ENCODE measurements at regions not wholly inside any gene's neighbourhood (a gene's known extent, or its start where the extent isn't known, plus 50 kb on each side); places are given as distances from the start of the nearest gene placed in this dataset.

DNA sequence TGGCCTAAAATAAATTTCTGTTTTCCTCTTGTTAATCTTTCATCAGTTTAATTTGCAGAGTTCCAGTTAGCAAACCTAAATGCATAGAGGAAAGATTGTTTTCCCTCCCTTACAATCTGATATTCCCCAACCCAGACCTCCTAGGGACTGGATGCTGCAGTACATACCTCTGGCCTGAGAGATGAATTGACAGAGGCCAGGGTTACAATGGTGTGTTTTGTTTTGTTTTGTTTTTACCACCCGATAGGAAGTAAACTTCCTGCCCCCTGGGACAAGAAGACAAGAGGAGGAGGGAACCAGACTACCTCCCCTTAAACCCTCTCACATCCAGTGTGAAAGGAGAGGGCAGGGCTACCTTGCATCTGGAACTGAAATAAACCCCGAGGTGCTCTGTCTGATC, 319.0 kb downstream of the LRFN2 start:
- DNase-seq (ENCODE audit: low read depth in 2 of 2): no peak

DNA sequence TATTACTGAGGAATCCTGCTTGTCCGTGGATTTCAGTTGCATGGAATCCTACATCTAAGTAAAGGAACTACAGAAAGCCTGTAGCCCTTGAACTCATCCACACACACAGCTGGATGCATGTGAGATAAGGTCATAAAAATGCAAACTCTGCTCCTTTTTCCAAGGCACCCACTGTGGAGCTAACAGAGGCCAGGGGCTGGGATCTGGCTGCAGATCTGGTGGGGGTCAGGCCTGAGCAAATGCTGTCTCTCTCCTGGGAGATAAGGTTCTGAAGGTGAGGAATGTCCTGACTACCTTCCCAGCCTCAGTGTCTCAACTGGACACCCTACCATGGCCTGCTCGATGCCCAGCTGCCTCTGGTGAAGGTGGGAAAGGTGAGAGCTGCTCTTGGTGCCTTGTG, 321.5 kb downstream of the LRFN2 start:
- no peak for DNase-seq (ENCODE audit: low read depth in 2 of 2)

DNA sequence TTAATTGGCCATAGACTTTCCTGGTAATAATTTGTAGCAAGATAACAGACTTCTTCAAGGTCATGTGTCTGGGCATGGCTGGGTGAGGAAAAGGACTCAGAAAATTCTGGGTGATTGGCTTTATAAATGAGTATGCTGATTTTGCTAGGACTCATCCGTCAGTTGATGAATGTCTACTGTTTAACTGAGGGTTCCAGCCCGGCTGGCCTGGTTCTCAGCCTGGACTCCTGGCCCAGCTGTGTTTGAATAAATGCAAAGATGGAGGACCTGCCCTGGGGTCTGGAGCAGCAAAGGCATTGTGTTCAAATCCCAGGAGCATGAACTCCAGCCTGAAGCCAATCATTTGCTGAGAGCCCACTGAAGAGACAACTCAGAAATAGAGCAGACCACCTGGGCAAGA, 323.2 kb downstream of the LRFN2 start:
- DNase-seq (ENCODE audit: low read depth in 2 of 2): no peak

DNA sequence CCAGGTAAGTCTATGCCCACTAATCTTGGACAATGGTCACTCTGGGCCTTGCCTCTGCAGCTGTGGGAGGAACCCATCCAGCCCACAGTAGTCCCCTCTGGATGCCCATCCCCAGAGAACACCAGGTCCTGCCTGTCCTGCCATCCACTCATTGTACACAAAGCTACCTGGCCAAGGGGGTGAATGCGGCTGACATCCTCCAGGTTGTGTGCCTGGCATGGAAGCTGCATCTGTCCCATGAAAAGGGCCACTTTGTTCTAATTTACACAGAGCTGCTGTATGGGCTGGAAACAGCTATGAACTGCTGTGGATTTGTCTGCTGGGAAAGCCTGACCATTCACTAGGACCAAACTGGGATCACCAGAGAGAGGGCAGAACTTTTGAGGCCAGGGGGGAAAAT, 324.8 kb downstream of the LRFN2 start:
- DNase-seq (ENCODE audit: low read depth in 2 of 2): no peak

DNA sequence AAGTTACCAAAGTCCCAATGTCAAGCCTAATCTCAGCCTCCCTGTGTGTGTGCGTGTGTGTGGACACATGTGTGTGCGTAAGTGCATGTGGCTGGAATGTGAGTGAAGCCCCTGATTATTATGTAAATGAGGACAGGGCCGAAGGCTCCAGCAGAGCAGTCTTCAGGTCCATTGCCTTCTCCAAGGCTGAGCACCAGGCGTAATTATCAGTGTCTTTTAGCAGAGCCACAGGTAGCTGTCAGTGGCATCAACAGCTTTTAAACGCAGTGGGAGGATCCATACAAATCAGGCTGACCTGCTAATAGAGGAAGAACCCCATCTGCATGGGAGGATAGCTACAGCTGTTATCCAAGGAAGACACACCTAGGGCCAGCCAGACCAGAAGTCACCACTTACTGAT, 324.3 kb upstream of the MOCS1 start:
- no peak for DNase-seq (ENCODE audit: low read depth in 2 of 2)

DNA sequence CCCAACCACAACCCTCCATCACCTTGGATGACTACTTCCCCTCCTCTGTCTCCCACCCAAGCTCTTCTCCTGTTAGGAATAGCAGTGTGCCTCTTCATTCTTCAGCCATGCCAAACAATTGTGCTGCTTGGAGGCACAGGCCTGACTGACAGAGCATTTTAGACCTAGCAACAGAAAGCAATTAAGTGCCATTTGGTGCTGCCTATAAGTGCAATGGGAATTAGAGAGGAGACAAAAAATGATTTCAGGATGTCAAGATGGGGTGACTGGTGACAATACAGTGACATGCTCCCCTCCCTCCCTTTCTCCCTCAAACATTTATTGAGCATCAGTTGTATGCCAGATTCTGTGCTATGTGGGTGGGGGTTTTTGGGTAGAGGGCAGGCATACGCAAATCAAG, 322.6 kb upstream of the MOCS1 start:
- DNase-seq (ENCODE audit: low read depth in 2 of 2): no peak

DNA sequence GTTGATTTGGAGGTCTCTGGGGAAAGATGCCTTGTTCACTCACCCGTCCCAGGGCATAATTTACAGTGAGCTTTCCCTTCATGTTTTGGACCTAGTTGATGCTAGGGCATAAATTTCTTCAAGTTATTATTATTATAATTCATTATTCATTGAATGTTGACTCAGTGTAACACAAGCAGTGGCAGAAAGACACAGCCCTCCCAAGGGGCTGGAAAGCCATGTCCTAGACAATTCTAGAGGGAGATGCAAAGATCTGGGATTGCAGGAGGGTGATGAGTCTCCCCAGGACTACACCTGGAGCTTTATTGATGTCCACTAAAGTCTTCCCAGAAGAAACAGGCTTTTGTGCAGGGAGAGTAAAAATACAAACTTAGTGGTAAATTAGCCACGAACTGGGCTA, 322.0 kb upstream of the MOCS1 start:
- DNase-seq (ENCODE audit: low read depth in 2 of 2): no peak

DNA sequence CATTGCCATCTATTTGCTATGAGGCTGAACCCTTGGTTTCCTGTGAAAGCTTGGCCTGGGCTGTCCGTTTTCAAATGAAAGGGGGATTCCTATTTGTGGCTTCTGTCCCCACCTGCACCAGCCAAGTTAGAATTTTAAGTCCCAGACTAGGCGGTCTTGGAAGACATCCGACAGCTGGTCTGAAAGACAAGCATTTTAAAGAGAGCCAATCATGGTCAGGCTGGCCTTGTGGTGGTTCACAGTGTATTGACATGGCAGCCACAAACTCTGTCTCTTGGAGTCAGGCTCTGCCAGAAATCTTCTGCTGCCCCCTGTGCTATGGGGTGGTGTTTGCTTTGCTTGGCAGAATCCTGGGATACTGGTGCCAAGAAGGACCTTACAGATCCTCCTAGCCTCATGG, 319.2 kb upstream of the MOCS1 start:
- DNase-seq (ENCODE audit: low read depth in 2 of 2): no peak

DNA sequence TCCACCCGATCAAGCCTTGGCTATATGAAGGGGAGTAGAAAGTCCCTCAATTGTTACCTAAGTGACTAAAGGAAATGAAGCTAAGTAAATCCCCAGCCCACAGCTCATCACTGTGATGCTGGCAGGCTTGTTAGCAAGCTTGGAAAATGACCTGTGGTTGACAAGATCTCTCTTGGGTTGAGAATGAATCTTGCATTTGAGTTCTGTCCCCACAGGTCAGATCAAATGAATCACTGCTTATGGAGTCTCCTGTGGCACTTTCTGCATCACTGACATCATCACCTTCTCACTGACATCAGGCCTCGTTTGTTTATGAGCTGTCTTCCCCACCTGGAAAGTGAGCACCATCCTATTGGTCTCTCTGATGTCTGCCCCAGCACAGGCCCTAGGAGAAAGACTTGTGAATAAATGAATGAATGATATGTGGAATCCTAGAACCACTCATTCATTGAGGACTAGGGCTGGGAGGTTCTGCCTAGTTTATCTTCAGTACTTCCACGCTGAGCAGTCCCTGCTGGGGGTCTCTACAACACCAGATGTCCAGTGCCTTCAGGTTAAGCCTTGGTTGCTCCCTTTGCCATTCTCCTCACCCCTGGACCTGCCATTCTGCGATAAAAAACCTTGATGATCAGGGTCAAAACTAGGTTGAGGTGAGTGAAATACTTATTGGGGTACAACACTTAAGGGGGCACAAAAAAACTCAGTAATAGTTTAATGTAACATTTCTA, 318.4 kb upstream of the MOCS1 start:
- no peak for DNase-seq (ENCODE audit: low read depth in 2 of 2)

DNA sequence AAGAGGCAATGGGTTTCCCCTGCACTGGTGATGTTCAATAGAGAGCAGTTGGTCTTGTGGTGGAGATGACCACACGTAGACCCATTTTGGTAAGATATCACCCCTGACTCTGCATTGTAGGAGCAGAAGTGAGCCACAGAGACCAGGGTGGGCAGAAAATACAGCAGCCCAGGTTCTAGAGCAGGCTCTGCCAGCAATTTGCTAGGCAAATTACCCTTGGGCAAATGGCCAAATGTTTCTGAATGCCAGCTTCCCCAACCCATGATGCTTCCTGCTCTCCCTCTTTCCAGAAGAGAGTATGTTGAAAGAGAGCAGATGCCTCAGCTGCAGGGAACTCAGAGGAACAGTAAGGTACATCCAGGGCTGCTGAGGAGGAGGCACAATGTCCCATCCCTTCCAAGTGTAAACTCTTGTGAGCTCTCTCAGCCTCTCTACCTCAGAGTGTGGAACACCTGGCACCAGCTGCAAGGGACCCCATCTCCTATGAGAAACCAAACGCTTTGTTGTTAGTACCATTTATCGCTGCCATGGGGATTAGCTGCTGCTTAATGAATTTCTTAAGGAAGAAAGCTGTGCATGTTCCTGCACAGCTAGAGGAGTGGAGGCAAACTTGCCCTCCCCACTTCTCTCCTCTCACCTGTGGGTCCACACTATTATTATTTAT, 317.5 kb upstream of the MOCS1 start:
- DNase-seq (ENCODE audit: low read depth in 2 of 2): no peak

DNA sequence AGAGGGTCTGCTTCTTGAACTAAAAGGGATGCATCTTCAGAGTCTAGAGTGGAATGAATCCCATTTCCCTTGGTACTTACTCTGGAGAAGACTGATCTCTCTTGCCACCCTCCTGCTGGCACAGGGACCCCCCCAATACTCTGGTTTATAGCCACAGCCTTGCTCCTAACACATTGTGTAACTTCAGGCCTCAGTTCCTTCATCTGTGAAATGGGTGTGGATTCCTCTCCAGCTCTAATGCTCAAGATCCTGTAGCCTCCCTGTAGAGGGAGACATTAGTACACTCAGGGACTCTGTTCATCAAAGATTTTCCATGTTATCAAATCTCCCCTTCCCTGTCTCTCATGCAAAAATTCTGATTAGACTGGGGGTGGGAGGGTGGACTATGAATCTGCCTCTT, 315.7 kb upstream of the MOCS1 start:
- DNase-seq (ENCODE audit: low read depth in 2 of 2): no peak

DNA sequence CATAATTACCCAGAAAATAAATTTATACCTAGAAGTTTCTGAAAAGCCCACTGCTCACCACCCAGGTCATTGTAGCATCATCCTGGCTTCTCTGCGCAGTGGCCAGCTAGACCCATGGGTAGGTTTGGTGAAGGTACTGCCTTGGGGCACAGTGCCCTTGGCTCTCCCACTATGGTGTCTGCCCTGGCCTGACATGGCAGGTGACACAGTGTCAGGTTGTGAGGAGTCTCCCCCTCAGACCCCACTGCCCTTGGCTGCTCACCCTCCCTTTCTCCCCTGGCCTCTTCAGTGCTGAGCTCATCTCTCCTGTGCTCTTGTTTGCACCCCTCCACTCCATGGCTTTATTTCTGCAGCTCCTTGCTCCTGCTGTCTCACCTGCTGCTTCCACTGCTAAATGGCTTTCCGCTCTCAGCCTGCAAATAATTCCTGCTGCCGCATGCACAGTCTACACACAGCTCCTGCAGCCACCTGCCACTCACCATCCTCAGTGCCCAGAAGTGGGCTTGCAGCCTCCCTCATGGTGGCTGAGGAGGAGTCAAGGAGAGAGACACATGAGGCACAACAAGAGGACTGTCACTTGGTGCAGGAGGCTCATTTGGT, 313.4 kb upstream of the MOCS1 start:
- no peak for DNase-seq (ENCODE audit: low read depth in 2 of 2)

DNA sequence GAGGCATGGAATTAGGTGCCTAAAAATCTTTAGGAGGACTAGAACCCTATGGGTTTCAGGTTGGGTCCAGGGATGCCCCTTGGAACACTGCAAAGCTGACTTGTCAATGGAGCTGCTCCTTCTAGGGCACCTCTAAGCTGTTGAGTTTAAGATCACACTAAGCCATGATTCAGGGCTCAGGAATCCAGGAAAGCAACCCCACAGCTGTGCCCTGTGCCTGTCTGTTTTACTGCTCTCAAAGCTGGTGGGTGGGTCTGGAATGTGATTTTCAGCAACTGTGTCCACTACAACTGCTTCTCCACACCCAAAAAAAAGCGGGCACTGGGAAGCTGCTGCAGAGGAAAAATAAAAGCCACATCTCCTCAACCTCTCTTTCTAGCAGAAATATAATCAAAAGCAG, 310.4 kb upstream of the MOCS1 start:
- DNase-seq (ENCODE audit: low read depth in 2 of 2): no peak

DNA sequence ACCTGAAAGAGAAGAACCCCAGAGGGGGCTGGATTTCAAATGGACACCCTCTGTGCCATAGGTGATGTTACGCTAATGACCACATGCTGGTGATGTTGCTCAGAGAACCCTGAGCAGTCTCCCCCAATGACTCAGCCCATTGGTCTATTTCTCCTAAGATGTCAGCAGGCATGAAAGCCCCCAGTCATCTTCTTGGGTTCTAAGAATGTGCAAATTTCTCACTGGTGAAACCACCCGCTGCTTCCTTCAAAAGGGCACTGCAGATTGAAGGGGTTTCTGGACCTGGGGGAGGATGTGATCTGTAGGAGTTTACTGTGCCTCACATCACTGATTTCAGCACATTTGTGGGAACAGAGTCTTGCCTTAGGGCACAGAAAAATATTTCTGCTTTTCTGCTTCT, 298.4 kb upstream of the MOCS1 start:
- DNase-seq (ENCODE audit: low read depth in 2 of 2): no peak

DNA sequence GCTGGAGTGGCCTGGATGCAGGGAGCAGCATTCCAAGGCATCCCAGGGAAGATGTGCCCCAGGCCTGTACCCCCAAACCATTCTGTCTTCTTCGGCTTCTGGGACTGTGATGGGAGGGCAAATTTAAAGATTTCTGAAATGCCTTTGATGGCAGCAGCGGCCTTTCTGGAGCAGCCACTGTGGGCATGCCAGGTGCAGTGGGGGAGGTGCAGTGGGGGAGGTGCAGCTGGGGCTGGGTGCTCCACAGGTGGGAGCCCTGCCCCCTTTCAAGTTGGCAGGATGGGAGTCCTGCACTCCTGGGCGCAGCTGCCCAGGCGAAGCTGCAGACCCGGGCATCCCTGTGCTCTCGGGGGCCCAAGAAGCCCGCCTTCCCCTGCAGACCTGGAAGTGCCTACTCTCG, 293.5 kb upstream of the MOCS1 start:
- DNase-seq (ENCODE audit: low read depth in 2 of 2): no peak

DNA sequence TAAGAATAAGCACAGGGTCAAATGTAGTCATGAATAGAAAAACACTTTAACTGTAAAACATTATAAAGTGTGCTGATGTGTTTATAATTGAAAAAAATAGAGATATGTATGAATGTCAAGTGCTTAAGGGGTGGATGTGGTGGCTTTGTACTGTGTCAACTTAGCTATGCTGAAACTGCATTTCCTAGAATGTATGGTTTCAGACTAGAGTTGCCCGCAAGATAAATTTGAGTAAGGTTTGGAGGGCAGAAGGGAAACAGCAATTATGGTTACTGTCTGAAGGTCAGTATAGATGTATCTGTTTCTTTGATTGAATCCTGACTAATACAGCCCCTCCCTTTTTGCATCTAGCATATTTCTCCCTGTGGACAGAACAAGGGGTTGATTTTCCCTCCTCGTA, 288.1 kb upstream of the MOCS1 start:
- DNase-seq (ENCODE audit: low read depth in 2 of 2): no peak

DNA sequence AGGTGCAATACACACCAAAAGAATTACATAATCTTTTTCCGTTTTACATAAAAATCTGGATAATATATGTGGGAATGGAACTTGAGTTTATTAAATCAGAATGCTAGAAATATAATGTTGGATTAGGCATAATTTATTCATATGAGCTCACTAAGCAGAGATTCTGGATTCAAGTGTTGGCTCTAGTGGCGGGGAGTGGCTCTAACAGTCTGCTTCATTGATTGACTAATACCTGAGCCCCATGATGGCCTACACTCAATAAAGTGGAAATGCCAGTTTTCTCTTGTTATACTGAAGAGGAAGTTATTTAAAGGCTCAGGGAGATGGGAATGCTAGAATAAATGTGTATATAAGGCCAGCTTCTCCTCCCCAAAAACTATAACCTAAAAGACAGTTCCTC, 285.5 kb upstream of the MOCS1 start:
- no peak for DNase-seq (ENCODE audit: low read depth in 2 of 2)

DNA sequence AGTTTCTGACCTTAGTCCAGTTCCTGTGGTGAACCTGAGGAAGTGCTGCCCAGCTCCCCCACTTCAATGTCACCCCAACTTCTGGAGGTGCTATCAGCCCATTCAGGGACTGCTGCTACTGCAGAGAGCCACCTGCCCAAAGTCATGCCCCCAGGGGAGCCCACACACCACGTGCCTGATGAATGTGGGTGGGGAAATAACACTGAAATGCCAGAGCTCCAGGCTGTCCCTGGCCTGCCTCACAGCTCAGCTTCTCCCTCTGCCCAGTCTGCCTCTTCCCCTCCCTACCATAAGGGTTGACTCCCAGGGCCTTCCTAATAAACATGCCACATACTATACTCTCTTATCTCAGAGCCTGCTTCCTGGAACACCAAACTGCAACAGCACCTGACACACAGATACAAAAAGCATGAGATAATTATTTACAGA, 276.4 kb upstream of the MOCS1 start:
- DNase-seq (ENCODE audit: low read depth in 2 of 2): no peak

DNA sequence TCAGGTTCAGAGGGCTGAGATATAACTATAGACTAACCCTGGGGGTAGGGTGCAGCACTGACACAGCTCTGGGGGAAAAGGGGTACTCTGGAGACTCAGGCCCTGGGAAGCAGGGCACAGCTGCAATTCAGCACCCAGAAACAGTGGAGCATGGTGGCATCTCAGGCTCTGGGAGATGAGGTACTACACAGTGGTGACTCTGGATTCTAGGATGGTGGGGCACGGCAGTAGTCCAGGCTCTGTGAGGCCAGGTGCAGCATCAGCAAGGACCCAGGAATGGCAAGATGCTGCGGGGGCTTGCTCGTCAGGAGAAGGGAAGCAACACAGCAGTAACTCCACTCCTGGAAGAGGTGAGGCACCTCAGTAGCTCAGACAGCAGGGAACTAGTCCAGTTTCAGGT, 271.5 kb upstream of the MOCS1 start:
- DNase-seq (ENCODE audit: low read depth in 2 of 2): no peak

DNA sequence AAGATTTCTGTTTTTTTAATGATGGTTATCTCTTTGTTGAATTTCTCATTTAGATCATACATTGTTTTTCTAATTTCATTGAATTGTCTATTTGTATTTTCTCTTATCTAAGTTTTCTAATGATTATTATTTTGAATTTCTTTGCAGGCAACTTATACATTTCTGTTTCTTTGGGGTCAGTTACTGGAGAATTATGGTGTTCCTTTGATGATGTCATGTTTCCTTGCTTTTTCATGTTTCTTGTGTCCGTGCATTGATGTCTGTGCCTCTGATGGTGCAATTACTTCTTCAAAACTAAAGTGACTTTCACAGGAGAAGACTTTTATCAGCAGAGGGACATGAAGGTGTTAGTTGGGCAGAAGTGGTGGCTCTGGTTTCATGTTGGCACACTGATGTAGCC, 270.7 kb upstream of the MOCS1 start:
- DNase-seq (ENCODE audit: low read depth in 2 of 2): no peak

DNA sequence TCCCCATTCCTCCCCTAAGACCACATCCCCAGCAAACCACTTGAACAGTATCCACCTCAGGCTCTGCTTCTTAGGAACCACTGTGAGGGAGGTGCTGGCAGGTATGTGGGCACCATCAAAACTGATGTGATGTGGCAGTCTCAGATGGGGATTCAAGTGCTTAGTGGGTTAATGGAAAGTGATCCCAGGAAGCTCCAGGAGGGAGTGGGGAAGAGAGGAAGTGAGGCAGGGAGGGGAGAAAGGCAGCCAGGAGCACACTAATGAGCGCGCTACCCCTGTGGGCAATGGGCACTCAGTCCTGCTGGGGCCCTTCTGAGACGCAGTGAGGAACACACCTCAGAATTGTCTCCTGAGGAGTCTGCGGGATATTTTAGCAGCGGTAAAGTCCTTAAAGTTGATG, 263.1 kb upstream of the MOCS1 start:
- DNase-seq (ENCODE audit: low read depth in 2 of 2): no peak

DNA sequence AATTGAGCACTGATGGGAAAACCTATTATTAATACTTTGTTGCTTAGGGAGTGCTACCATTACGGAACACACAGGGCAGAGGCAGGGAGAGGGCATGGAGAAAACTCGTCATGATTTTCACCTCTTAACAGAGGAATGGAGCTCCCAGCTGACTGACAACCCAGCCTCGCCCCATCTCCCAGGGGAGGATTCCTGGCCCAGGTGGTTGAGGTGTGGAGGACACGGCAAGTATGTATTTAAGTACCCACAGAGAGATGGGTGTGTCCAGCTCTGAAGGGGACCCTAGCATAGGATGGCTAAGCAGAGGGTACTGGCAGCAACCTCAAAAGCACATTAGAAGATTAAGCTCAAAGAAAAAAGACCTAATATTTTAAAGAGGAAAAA, 261.9 kb upstream of the MOCS1 start:
- DNase-seq (ENCODE audit: low read depth in 2 of 2): no peak

DNA sequence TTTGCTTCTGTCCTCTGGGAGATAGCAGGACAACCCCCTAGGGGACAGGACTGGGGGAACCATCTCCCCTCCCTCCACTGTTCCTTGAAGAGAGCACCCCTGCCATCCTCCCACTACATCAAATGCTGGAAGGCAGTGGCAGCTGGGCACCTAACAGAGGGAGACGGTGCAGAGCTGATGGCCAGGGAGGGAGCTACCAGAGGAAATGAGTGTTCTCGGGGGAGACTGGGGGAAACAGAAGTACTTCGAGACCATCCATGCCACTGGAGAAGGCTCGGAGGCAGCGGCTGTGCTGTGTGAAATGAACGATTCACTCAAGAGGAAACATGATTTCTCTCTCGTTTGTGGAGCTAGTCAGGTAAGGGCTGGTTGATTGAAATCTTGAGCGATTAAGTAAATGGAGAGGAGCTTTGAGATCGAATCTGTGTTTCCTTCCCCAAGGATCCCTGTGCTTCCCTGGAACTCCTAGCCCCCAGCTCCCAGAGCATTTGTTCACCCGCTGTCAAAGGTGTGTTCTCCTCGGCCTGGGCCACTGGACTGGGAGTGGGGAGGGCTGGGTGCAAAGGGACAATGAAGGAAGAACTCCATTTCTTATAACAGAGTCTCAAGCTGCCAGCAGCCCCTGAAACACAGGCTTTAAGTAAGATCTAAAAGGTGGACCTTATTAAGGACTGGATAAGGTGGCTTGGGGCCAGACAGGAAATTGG, 261.3 kb upstream of the MOCS1 start:
- no peak for DNase-seq (ENCODE audit: low read depth in 2 of 2)

Measured in stimulated activated CD4-positive, alpha-beta T cell treated with anti-CD3 and anti-CD28 coated beads, Interleukin-1b, Interleukin-23, amount 100 ng/mL, for 4 hours (primary cell).